Activated CD8-positive, alpha-beta memory T cell treated with anti-CD3 and anti-CD28 coated beads for 1 hour (primary cell): ENCODE measurements at regions not wholly inside any gene's neighbourhood (a gene's known extent, or its start where the extent isn't known, plus 50 kb on each side); places are given as distances from the start of the nearest gene placed in this dataset.
A peak's percentile ranks its signal among the peaks of the same experiment; 100 is the strongest.
"Not testable (repeated sequence)": the region's sequence is repeated elsewhere in the genome, so short reads cannot be mapped to it uniquely, and the experiment has no call there.

Experiments used
- DNase-seq, 2 donors: peaks; one replicate each; pipeline ENCODE4 v3.0.0-alpha.2; 2020; ENCODE audit warnings: low read depth in 1 of 2; ENCODE audit errors: extremely low read depth in 1 of 2

- DNase-seq = no peak
Measured at GRCh38 chr22:44580176-44581095, 82.4 kb upstream of the RTL6 start.

GRCh38 chr22:44578516-44579230 is 80.6 kb upstream of the RTL6 start:
- DNase-seq = no peak

GRCh38 chr22:44578110-44578457 is 80.1 kb upstream of the RTL6 start:
- no peak for DNase-seq

GRCh38 chr22:44577391-44578109 is 79.5 kb upstream of the RTL6 start:
- DNase-seq = no peak

GRCh38 chr22:44576311-44577260 is 78.6 kb upstream of the RTL6 start:
- no peak for DNase-seq

GRCh38 chr22:44575381-44576268 is 77.6 kb upstream of the RTL6 start:
- no peak for DNase-seq

- no peak for DNase-seq
Measured at GRCh38 chr22:44574640-44575380, 76.8 kb upstream of the RTL6 start.

GRCh38 chr22:44574057-44574639 is 76.1 kb upstream of the RTL6 start:
- DNase-seq = no peak

GRCh38 chr22:44573451-44573850 is 75.4 kb upstream of the RTL6 start:
- DNase-seq = no peak

- no peak for DNase-seq
Measured at GRCh38 chr22:44572414-44573207, 74.6 kb upstream of the RTL6 start.

GRCh38 chr22:44571566-44572413 is 73.8 kb upstream of the RTL6 start:
- DNase-seq = no peak

- no peak for DNase-seq
Measured at GRCh38 chr22:44570476-44571445, 72.7 kb upstream of the RTL6 start.

- DNase-seq = no peak
Measured at GRCh38 chr22:44569561-44569991, 71.5 kb upstream of the RTL6 start.

GRCh38 chr22:44567846-44568493 is 69.9 kb upstream of the RTL6 start:
- DNase-seq = peak; percentile 5 to 23

GRCh38 chr22:44567378-44567841 is 69.4 kb upstream of the RTL6 start:
- not testable (repeated sequence) for DNase-seq
